Left lung (tissue), 4 donors: ENCODE measurements at regions not wholly inside any gene's neighbourhood (a gene's known extent, or its start where the extent isn't known, plus 50 kb on each side); places are given as distances from the start of the nearest gene placed in this dataset.

ENCODE experiments used
- ATAC-seq: fragments of 200-7000 bp; cut with Tn5 transposase; one replicate; pipeline ENCODE4 v1.9.1; 2020; ENCODE audit warnings: moderate library complexity
- DNase-seq, 4 donors: peaks; one replicate each; pipeline ENCODE4 v3.0.0-alpha.2; 2013 to 2020
- H3K27ac ChIP-seq, 2 donors: fragments of 200-600 bp; sonication (generic) in 1 of 2; one replicate each; pipeline versions ENCODE4 v1.5.0 to v1.8.0; 2020 to 2021
- H3K27me3 ChIP-seq, 2 donors: fragments of 200-600 bp; sonication (generic) in 1 of 2; one replicate each; pipeline versions ENCODE4 v1.5.0 to v1.8.0; 2020 to 2021
- H3K36me3 ChIP-seq, 2 donors: fragments of 200-600 bp; sonication (generic) in 1 of 2; one replicate each; pipeline versions ENCODE4 v1.5.0 to v1.8.0; 2020 to 2021
- H3K4me1 ChIP-seq, 2 donors: fragments of 200-600 bp; one replicate each; pipeline ENCODE4 v1.8.0; 2021
- H3K4me3 ChIP-seq, 2 donors: fragments of 200-600 bp; sonication (generic) in 1 of 2; one replicate each; pipeline versions ENCODE4 v1.5.0 to v1.8.0; 2020 to 2021; ENCODE audit warnings: mild to moderate bottlenecking in 1 of 2
- H3K9me3 ChIP-seq, 2 donors: fragments of 200-600 bp; sonication (generic) in 1 of 2; one replicate each; pipeline versions ENCODE4 v1.5.0 to v1.8.0; 2020 to 2021
- CTCF ChIP-seq, 2 donors: fragments of 200-600 bp; sonication (generic) in 1 of 2; IDR thresholded peaks; one replicate each; pipeline versions ENCODE4 v1.5.0 to v1.8.0; 2021; ENCODE audit warnings: antibody characterized with exemption in 2 of 2
- intact Hi-C, 2 donors: fragments of 100-400 bp; cut with DNase I; formaldehyde crosslinking; loops; one replicate each; pipeline versions ENCODE4 v1.11.2 to v1.14.2; 2022
- donor health status: DM: no; HTN: yes; CAD: no.
- donor health status: DM: no; HTN: no; CAD: no.

- Histone ChIP-seq H3K36me3 (no peaks in the 10 kb centered on the region), H3K27me3 (peaks cover 0 to 6% of the 10 kb centered on the region in 2 donors), H3K9me3 (peaks cover 0 to 7% of the 10 kb centered on the region in 2 donors), H3K27ac (no peak overlapping the region), H3K4me1 (no peaks in the 10 kb centered on the region), H3K4me3 (no peak overlapping the region)
- DNase-seq (no peak), ATAC-seq (no peak)
- no peak for TF ChIP-seq CTCF (IDR thresholded peaks at IDR 0.05)
- intact Hi-C loops, result no loop called here
Measured at GRCh38 chr15:77775837-77776236, 143.1 kb upstream of the LINGO1 start.

- Histone ChIP-seq H3K27ac (no peak overlapping the region), H3K4me1 (no peaks in the 10 kb centered on the region), H3K36me3 (no peaks in the 10 kb centered on the region), H3K9me3 (peaks cover 0 to 4% of the 10 kb centered on the region in 2 donors), H3K27me3 (peaks cover 0 to 6% of the 10 kb centered on the region in 2 donors), H3K4me3 (no peak overlapping the region)
- ATAC-seq (no peak), DNase-seq (no peak)
- no peak for TF ChIP-seq CTCF (IDR thresholded peaks at IDR 0.05)
- intact Hi-C loops, result no loop called here
Measured at GRCh38 chr15:77775373-77775772, 142.7 kb upstream of the LINGO1 start.

- Histone ChIP-seq H3K27ac (no peak overlapping the region), H3K27me3 (peaks cover 0 to 6% of the 10 kb centered on the region in 2 donors), H3K9me3 (no peaks in the 10 kb centered on the region), H3K4me3 (no peak overlapping the region), H3K36me3 (no peaks in the 10 kb centered on the region), H3K4me1 (no peaks in the 10 kb centered on the region)
- DNase-seq (no peak), ATAC-seq (no peak)
- no peak for TF ChIP-seq CTCF (IDR thresholded peaks at IDR 0.05)
- intact Hi-C loops, result no loop called here
Measured at GRCh38 chr15:77774350-77774749, 141.6 kb upstream of the LINGO1 start.

GRCh38 chr15:77773903-77774302 lies 141.2 kb upstream of the LINGO1 start:
- ATAC-seq (no peak), DNase-seq (no peak)
- intact Hi-C loops, result no loop called here
- Histone ChIP-seq H3K36me3 (no peaks in the 10 kb centered on the region), H3K4me1 (no peaks in the 10 kb centered on the region), H3K27me3 (peaks cover 0 to 9% of the 10 kb centered on the region in 2 donors), H3K4me3 (no peak overlapping the region), H3K9me3 (no peaks in the 10 kb centered on the region), H3K27ac (no peak overlapping the region)
- TF ChIP-seq CTCF (IDR thresholded peaks at IDR 0.05), result no peak

- no peak for TF ChIP-seq CTCF (IDR thresholded peaks at IDR 0.05)
- Histone ChIP-seq H3K4me3 (no peak overlapping the region), H3K36me3 (no peaks in the 10 kb centered on the region), H3K4me1 (no peaks in the 10 kb centered on the region), H3K27ac (no peak overlapping the region), H3K27me3 (peaks cover 0 to 20% of the 10 kb centered on the region in 2 donors), H3K9me3 (no peaks in the 10 kb centered on the region)
- DNase-seq (no peak), ATAC-seq (no peak)
- intact Hi-C loops, result no loop called here
Measured at GRCh38 chr15:77772641-77773402, 140.1 kb upstream of the LINGO1 start.
